Neural cell (in vitro differentiated cells): ENCODE measurements at regions not wholly inside any gene's neighbourhood (a gene's known extent, or its start where the extent isn't known, plus 50 kb on each side); places are given as distances from the start of the nearest gene placed in this dataset.

Experiments used
- H2AFZ ChIP-seq: fragments of 200-600, 300-800 bp; sonication (generic), shearing (Covaris generic); 2 replicates; pipeline ENCODE4 v1.6.0; 2014; ENCODE audit warnings: low read depth, mild to moderate bottlenecking, antibody characterized with exemption, low read length, moderate library complexity
- H3F3A ChIP-seq: fragments of 200-600 bp; shearing (Covaris generic); 2 replicates; pipeline ENCODE4 v1.6.1; 2016; ENCODE audit warnings: mild to moderate bottlenecking, moderate library complexity, mixed read lengths, antibody characterized with exemption, low read length; ENCODE audit not compliant: insufficient read depth, poor library complexity, severe bottlenecking
- H3K27ac ChIP-seq: fragments of 200-600, 300-800 bp; sonication (generic), shearing (Covaris generic); 2 replicates; pipeline ENCODE4 v1.5.1; 2014; ENCODE audit warnings: mild to moderate bottlenecking, low read length, moderate library complexity
- H3K27me3 ChIP-seq: fragments of 300-800, 200-600 bp; sonication (generic), shearing (Covaris generic); 2 replicates; pipeline ENCODE4 v1.6.0; 2014; ENCODE audit warnings: mild to moderate bottlenecking, low read depth, low read length, moderate library complexity; ENCODE audit not compliant: insufficient read depth
- H3K36me3 ChIP-seq: fragments of 300-800, 200-600 bp; sonication (generic), shearing (Covaris generic); 2 replicates; pipeline ENCODE4 v1.5.1; 2014; ENCODE audit warnings: mild to moderate bottlenecking, antibody characterized with exemption, low read length, moderate library complexity; ENCODE audit not compliant: insufficient read depth
- H3K4me2 ChIP-seq: fragments of 300-800, 200-600 bp; sonication (generic), shearing (Covaris generic); 2 replicates; pipeline ENCODE4 v1.6.0; 2014; ENCODE audit warnings: mild to moderate bottlenecking, low read length
- H3K4me3 ChIP-seq: fragments of 300-800, 200-600 bp; sonication (generic), shearing (Covaris generic); 2 replicates; pipeline ENCODE4 v1.5.1; 2014; ENCODE audit warnings: mild to moderate bottlenecking, low read length, moderate library complexity
- H3K79me2 ChIP-seq: fragments of 200-600 bp; shearing (Covaris generic); replicated peaks from 2 replicates; pipeline ENCODE4 v1.6.0; 2014; ENCODE audit warnings: mild to moderate bottlenecking, low read length, moderate library complexity; ENCODE audit not compliant: insufficient read depth
- H3K9ac ChIP-seq: fragments of 300-800, 200-600 bp; sonication (generic), shearing (Covaris generic); 2 replicates; pipeline ENCODE4 v1.6.1; 2016; ENCODE audit warnings: mild to moderate bottlenecking, low read length, mixed read lengths
- H3K9me2 ChIP-seq: fragments of 200-600 bp; shearing (Covaris generic); 2 replicates; pipeline ENCODE4 v1.6.1; 2016; ENCODE audit warnings: mild to moderate bottlenecking, low read length, mixed read lengths; ENCODE audit not compliant: insufficient read depth
- H3K9me3 ChIP-seq: fragments of 200-600, 300-800 bp; sonication (generic), shearing (Covaris generic); 2 replicates; pipeline ENCODE4 v1.6.1; 2016; ENCODE audit warnings: mild to moderate bottlenecking, mixed run types, low read length, moderate library complexity, mixed read lengths
- H4K20me1 ChIP-seq: fragments of 200-600 bp; shearing (Covaris generic); 2 replicates; pipeline ENCODE4 v1.6.1; 2016; ENCODE audit warnings: mild to moderate bottlenecking, mixed run types; ENCODE audit not compliant: insufficient read depth
- CTCF ChIP-seq: fragments of 450-650 bp; IDR thresholded peaks from 2 replicates; pipeline ENCODE4 v1.5.1; 2014; ENCODE audit warnings: antibody characterized with exemption, mild to moderate bottlenecking, moderate library complexity; ENCODE audit not compliant: poor library complexity, severe bottlenecking
- EP300 ChIP-seq: fragments of 450-650 bp; conservative IDR thresholded peaks from 2 replicates; pipeline ENCODE4 v1.6.1; 2014; ENCODE audit warnings: antibody characterized with exemption, mild to moderate bottlenecking, moderate library complexity; ENCODE audit not compliant: poor library complexity, severe bottlenecking
- EZH2 ChIP-seq: fragments of 200-600, 300-800 bp; shearing (Covaris generic), sonication (generic); IDR thresholded peaks from 2 replicates; pipeline ENCODE4 v1.6.1; 2014; ENCODE audit warnings: antibody characterized with exemption, low read length, borderline replicate concordance, mild to moderate bottlenecking; ENCODE audit not compliant: insufficient read depth, poor library complexity, severe bottlenecking
- MXI1 ChIP-seq: fragments of 450-650 bp; conservative IDR thresholded peaks from 2 replicates; pipeline ENCODE4 v1.6.1; 2014; ENCODE audit warnings: antibody characterized with exemption, mild to moderate bottlenecking; ENCODE audit not compliant: poor library complexity, severe bottlenecking
- POLR2AphosphoS5 ChIP-seq: IDR thresholded peaks from 2 replicates; pipeline ENCODE4 v1.6.1; 2012
- RAD21 ChIP-seq: fragments of 450-650 bp; conservative IDR thresholded peaks from 2 replicates; pipeline ENCODE4 v1.6.1; 2014; ENCODE audit warnings: antibody characterized with exemption, mild to moderate bottlenecking, moderate library complexity
- SMC3 ChIP-seq: fragments of 450-650 bp; conservative IDR thresholded peaks from 2 replicates; pipeline ENCODE4 v1.6.1; 2014; ENCODE audit warnings: antibody characterized with exemption, mild to moderate bottlenecking, moderate library complexity; ENCODE audit not compliant: poor library complexity
- TAF1 ChIP-seq: IDR thresholded peaks from 2 replicates; pipeline ENCODE4 v1.6.1; 2012; ENCODE audit warnings: low read depth
- TF ChIP-seq, protein P1 (sequence below): IDR thresholded peaks from 2 replicates; pipeline ENCODE4 v1.6.1; 2012; ENCODE audit warnings: borderline replicate concordance

DNA sequence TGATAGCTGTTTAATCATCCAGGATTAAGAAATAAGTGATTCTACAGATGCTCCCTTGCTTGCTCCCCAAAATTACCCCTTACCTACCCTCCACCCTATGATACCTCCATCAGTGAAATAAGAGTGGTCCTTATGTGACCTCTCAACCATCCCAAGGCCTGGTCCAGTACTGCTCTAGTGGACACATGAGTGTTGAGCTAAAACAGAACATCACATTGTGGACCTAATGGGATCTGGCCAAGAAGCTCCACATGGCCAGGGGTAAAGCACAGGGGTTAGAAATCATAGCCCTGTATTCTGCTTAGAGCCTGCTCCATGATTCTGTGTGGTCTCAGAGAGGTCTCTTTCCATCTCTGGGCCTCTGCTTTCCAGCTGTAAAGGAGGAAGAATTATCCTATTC is 355.6 kb downstream of the TNS1 start:
- no peaks in the 10 kb centered on the region for H3K9me2 ChIP-seq
- no peaks in the 10 kb centered on the region for H3K27me3 ChIP-seq
- H3K4me3 ChIP-seq = no peak overlapping the region
- no peak overlapping the region for H3K27ac ChIP-seq
- no peaks in the 10 kb centered on the region for H3K36me3 ChIP-seq
- no peaks in the 10 kb centered on the region for H3K9me3 ChIP-seq
- H4K20me1 ChIP-seq = no peaks in the 10 kb centered on the region
- no peaks in the 10 kb centered on the region for H3K79me2 ChIP-seq
- no peak overlapping the region for H2AFZ ChIP-seq
- no peak overlapping the region for H3K4me2 ChIP-seq
- no peak overlapping the region for H3K9ac ChIP-seq
- peaks cover 3% of the 10 kb centered on the region for H3F3A ChIP-seq
- TF ChIP-seq EZH2 (no peak), RAD21 (no peak), TAF1 (no peak), POLR2AphosphoS5 (no peak), SMC3 (no peak), CTCF (no peak), MXI1 (no peak), EP300 (no peak)
- TF ChIP-seq, protein P1, sequence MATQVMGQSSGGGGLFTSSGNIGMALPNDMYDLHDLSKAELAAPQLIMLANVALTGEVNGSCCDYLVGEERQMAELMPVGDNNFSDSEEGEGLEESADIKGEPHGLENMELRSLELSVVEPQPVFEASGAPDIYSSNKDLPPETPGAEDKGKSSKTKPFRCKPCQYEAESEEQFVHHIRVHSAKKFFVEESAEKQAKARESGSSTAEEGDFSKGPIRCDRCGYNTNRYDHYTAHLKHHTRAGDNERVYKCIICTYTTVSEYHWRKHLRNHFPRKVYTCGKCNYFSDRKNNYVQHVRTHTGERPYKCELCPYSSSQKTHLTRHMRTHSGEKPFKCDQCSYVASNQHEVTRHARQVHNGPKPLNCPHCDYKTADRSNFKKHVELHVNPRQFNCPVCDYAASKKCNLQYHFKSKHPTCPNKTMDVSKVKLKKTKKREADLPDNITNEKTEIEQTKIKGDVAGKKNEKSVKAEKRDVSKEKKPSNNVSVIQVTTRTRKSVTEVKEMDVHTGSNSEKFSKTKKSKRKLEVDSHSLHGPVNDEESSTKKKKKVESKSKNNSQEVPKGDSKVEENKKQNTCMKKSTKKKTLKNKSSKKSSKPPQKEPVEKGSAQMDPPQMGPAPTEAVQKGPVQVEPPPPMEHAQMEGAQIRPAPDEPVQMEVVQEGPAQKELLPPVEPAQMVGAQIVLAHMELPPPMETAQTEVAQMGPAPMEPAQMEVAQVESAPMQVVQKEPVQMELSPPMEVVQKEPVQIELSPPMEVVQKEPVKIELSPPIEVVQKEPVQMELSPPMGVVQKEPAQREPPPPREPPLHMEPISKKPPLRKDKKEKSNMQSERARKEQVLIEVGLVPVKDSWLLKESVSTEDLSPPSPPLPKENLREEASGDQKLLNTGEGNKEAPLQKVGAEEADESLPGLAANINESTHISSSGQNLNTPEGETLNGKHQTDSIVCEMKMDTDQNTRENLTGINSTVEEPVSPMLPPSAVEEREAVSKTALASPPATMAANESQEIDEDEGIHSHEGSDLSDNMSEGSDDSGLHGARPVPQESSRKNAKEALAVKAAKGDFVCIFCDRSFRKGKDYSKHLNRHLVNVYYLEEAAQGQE = no peak

- H2AFZ ChIP-seq = no peak overlapping the region
- no peak overlapping the region for H3K4me3 ChIP-seq
- no peak overlapping the region for H3K27ac ChIP-seq
- TF ChIP-seq MXI1 (no peak), CTCF (no peak), TAF1 (no peak), RAD21 (no peak), SMC3 (no peak), EP300 (no peak), EZH2 (no peak), POLR2AphosphoS5 (no peak)
- TF ChIP-seq, protein P1 = no peak
- H3K9me3 ChIP-seq = no peaks in the 10 kb centered on the region
- no peaks in the 10 kb centered on the region for H3K79me2 ChIP-seq
- peaks cover 3% of the 10 kb centered on the region for H3F3A ChIP-seq
- H4K20me1 ChIP-seq = no peaks in the 10 kb centered on the region
- H3K27me3 ChIP-seq = no peaks in the 10 kb centered on the region
- H3K9me2 ChIP-seq = no peaks in the 10 kb centered on the region
- H3K4me2 ChIP-seq = no peak overlapping the region
- H3K36me3 ChIP-seq = no peaks in the 10 kb centered on the region
- no peak overlapping the region for H3K9ac ChIP-seq
These were observed 356.9 kb downstream of the TNS1 start for GRCh38 chr2:217645896-217646295.
